ENCODE measurements at regions not wholly inside any gene's neighbourhood (a gene's known extent, or its start where the extent isn't known, plus 50 kb on each side); places are given as distances from the start of the nearest gene placed in this dataset.

DNA sequence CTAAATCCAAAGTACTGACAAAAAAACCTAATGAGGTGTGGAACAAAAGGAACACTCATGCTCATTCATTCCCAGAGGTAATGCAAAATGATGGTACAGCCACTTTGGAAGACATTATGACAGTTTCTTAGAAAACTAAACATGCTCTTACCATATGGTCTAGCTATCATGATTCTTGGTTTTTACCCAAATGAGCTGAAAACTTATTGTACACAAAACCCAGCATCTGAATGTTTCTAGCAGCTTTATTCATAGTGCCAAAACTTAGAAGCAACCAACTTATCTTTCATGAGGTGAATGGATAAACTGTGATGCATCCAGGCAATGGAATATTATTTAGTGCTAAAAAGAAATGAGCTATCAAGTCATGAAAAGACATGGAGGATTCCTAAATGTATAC is 318.4 kb upstream of the OLFM3 start:
- Histone ChIP-seq H3K27me3 (ENCODE audit: insufficient read depth, low read length, poor library complexity) (no peaks in the 10 kb centered on the region), H2AFZ (ENCODE audit: low read depth, low read length) (no peak overlapping the region), H3K79me2 (ENCODE audit: insufficient read depth, low read length) (no peaks in the 10 kb centered on the region), H3K4me2 (ENCODE audit: insufficient read depth, low read length) (no peak overlapping the region), H3K9me3 (ENCODE audit: insufficient read depth, low read length, severe bottlenecking) (no peaks in the 10 kb centered on the region), H3K36me3 (ENCODE audit: insufficient read depth, low read length) (no peaks in the 10 kb centered on the region), H3K9ac (ENCODE audit: low read depth, low read length) (no peak overlapping the region), H3K4me1 (ENCODE audit: insufficient read depth, low read length) (no peaks in the 10 kb centered on the region), H4K20me1 (ENCODE audit: insufficient read depth, low read length) (no peaks in the 10 kb centered on the region), H3K27ac (ENCODE audit: low read length) (no peak overlapping the region), H3K4me3 (ENCODE audit: low read depth in 1 of 2, low read length in 2 of 2) (no peak overlapping the region)
- ATAC-seq (ENCODE audit: insufficient read depth, low read depth) (no peak), DNase-seq (no peak)
- TF ChIP-seq EZH2 (IDR thresholded peaks at IDR 0.05; ENCODE audit: borderline replicate concordance, low read depth, low read length, severe bottlenecking) (no peak), CTCF (IDR thresholded peaks at IDR 0.05; ENCODE audit: borderline replicate concordance, extremely low read depth, low read length, poor library complexity, severe bottlenecking) (no peak)

GRCh38 chr1:102296116-102296515 is 299.4 kb upstream of the OLFM3 start:
- Histone ChIP-seq H3K79me2 (ENCODE audit: insufficient read depth, low read length) (no peaks in the 10 kb centered on the region), H3K27me3 (ENCODE audit: insufficient read depth, low read length, poor library complexity) (no peaks in the 10 kb centered on the region), H3K9me3 (ENCODE audit: insufficient read depth, low read length, severe bottlenecking) (no peaks in the 10 kb centered on the region), H3K9ac (ENCODE audit: low read depth, low read length) (no peak overlapping the region), H3K4me3 (ENCODE audit: low read depth in 1 of 2, low read length in 2 of 2) (no peak overlapping the region), H4K20me1 (ENCODE audit: insufficient read depth, low read length) (no peaks in the 10 kb centered on the region), H3K36me3 (ENCODE audit: insufficient read depth, low read length) (no peaks in the 10 kb centered on the region), H3K27ac (ENCODE audit: low read length) (no peak overlapping the region), H3K4me1 (ENCODE audit: insufficient read depth, low read length) (no peaks in the 10 kb centered on the region), H2AFZ (ENCODE audit: low read depth, low read length) (no peak overlapping the region), H3K4me2 (ENCODE audit: insufficient read depth, low read length) (no peak overlapping the region)
- ATAC-seq (ENCODE audit: insufficient read depth, low read depth) (no peak), DNase-seq (no peak)
- no peak for TF ChIP-seq CTCF (IDR thresholded peaks at IDR 0.05; ENCODE audit: borderline replicate concordance, extremely low read depth, low read length, poor library complexity, severe bottlenecking)
- TF ChIP-seq EZH2 (IDR thresholded peaks at IDR 0.05; ENCODE audit: borderline replicate concordance, low read depth, low read length, severe bottlenecking) = no peak

DNA sequence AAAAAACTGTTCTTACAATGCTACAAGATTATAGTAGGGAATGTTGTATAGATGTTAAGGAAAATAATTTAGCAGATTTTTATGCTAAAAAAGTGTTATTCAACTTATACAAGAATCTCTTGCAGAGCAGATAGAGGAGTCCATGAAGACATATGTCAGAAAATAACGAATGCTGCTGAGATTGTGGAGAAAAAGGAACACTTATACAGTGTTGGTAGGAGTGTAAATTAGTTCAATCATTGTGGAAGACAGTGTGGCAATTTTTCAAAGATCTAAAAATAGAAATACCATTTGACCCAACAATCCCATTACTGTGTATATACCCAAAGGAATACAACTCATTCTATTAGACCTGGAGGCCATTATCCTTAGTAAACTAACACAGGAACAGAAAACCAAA is 286.2 kb upstream of the OLFM3 start:
- ATAC-seq (ENCODE audit: insufficient read depth, low read depth) = no peak
- no peak for DNase-seq
- no peak for TF ChIP-seq CTCF (IDR thresholded peaks at IDR 0.05; ENCODE audit: borderline replicate concordance, extremely low read depth, low read length, poor library complexity, severe bottlenecking)
- TF ChIP-seq EZH2 (IDR thresholded peaks at IDR 0.05; ENCODE audit: borderline replicate concordance, low read depth, low read length, severe bottlenecking) = no peak
- Histone ChIP-seq H2AFZ (ENCODE audit: low read depth, low read length) (no peak overlapping the region), H3K27me3 (ENCODE audit: insufficient read depth, low read length, poor library complexity) (no peaks in the 10 kb centered on the region), H4K20me1 (ENCODE audit: insufficient read depth, low read length) (no peaks in the 10 kb centered on the region), H3K4me3 (ENCODE audit: low read depth in 1 of 2, low read length in 2 of 2) (no peak overlapping the region), H3K27ac (ENCODE audit: low read length) (no peak overlapping the region), H3K4me2 (ENCODE audit: insufficient read depth, low read length) (no peak overlapping the region), H3K9ac (ENCODE audit: low read depth, low read length) (no peak overlapping the region), H3K79me2 (ENCODE audit: insufficient read depth, low read length) (no peaks in the 10 kb centered on the region), H3K9me3 (ENCODE audit: insufficient read depth, low read length, severe bottlenecking) (no peaks in the 10 kb centered on the region), H3K36me3 (ENCODE audit: insufficient read depth, low read length) (no peaks in the 10 kb centered on the region), H3K4me1 (ENCODE audit: insufficient read depth, low read length) (no peaks in the 10 kb centered on the region)

DNA sequence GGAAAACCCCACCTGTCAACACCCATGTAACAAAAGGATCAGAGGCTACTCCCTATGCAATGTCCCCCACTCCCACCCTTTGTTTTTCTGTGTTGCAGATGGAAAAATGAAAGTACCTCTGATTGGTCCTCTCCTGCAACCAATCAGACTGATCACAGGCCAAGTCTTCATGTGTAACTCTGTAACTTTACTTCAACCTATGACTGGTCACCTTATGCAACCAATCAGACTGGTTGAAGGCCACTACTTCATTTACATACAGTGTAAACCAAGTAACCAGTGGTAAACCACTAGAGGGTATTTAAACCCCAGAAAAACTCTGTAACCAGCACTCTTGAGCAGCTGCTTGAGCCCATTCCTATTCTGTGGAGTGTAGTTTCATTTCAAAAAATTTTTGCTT is 266.3 kb upstream of the OLFM3 start:
- H3K4me3 ChIP-seq (ENCODE audit: low read depth in 1 of 2, low read length in 2 of 2) = no peak overlapping the region

More for the DNA sequence above, 266.3 kb upstream of the OLFM3 start:
- H3K4me1 ChIP-seq (ENCODE audit: insufficient read depth, low read length) = no peaks in the 10 kb centered on the region
- 0 out of 2 replicates have a peak overlapping the region, but pooled peaks have one; percentile 5 for H3K4me2 ChIP-seq (ENCODE audit: insufficient read depth, low read length)
- no peaks in the 10 kb centered on the region for H3K36me3 ChIP-seq (ENCODE audit: insufficient read depth, low read length)
- H3K9ac ChIP-seq (ENCODE audit: low read depth, low read length) = no peak overlapping the region
- ATAC-seq (ENCODE audit: insufficient read depth, low read depth) (peak; percentile 60; the same call in 2 of the 3 replicates), DNase-seq (no peak)
- H3K27ac ChIP-seq (ENCODE audit: low read length) = no peak overlapping the region
- TF ChIP-seq EZH2 (IDR thresholded peaks at IDR 0.05; ENCODE audit: borderline replicate concordance, low read depth, low read length, severe bottlenecking) = no peak
- TF ChIP-seq CTCF (IDR thresholded peaks at IDR 0.05; ENCODE audit: borderline replicate concordance, extremely low read depth, low read length, poor library complexity, severe bottlenecking) = no peak
- H3K27me3 ChIP-seq (ENCODE audit: insufficient read depth, low read length, poor library complexity) = no peaks in the 10 kb centered on the region
- H2AFZ ChIP-seq (ENCODE audit: low read depth, low read length) = no peak overlapping the region
- H3K9me3 ChIP-seq (ENCODE audit: insufficient read depth, low read length, severe bottlenecking) = no peaks in the 10 kb centered on the region
- no peaks in the 10 kb centered on the region for H3K79me2 ChIP-seq (ENCODE audit: insufficient read depth, low read length)
- no peaks in the 10 kb centered on the region for H4K20me1 ChIP-seq (ENCODE audit: insufficient read depth, low read length)

Data from DND-41 (cell line).